H9 (cell line): ENCODE measurements at regions not wholly inside any gene's neighbourhood (a gene's known extent, or its start where the extent isn't known, plus 50 kb on each side); places are given as distances from the start of the nearest gene placed in this dataset.

Experiments used
- DNase-seq: peaks from one replicate; pipeline ENCODE4 v3.0.0-alpha.2; 2017
- H2AFZ ChIP-seq: one replicate; pipeline ENCODE4 v1.6.1; 2013; ENCODE audit warnings: mild to moderate bottlenecking, low read length, control low read depth, moderate library complexity
- H2AK5ac ChIP-seq: 2 replicates; pipeline ENCODE4 v1.6.1; 2013; ENCODE audit warnings: low read length, control low read depth, mixed read lengths; ENCODE audit not compliant: insufficient read length
- H2BK120ac ChIP-seq: one replicate; pipeline ENCODE4 v1.6.1; 2013; ENCODE audit warnings: low read depth, mild to moderate bottlenecking, low read length, control low read depth, inconsistent platforms; ENCODE audit not compliant: poor library complexity, severe bottlenecking
- H2BK12ac ChIP-seq: 2 replicates; pipeline ENCODE4 v1.6.1; 2013; ENCODE audit warnings: low read length, control low read depth, mixed read lengths, low read depth; ENCODE audit not compliant: insufficient read length
- H2BK15ac ChIP-seq: 2 replicates; pipeline ENCODE4 v1.6.1; 2013; ENCODE audit warnings: low read depth, low read length, control low read depth
- H2BK20ac ChIP-seq: one replicate; pipeline ENCODE4 v1.6.1; 2013; ENCODE audit warnings: low read depth, mild to moderate bottlenecking, low read length, control low read depth, inconsistent platforms; ENCODE audit not compliant: poor library complexity, severe bottlenecking
- H2BK5ac ChIP-seq: 2 replicates; pipeline ENCODE4 v1.6.1; 2013; ENCODE audit warnings: low read length, control low read depth, mixed read lengths; ENCODE audit not compliant: insufficient read length
- H3K14ac ChIP-seq: 2 replicates; pipeline ENCODE4 v1.6.1; 2013; ENCODE audit warnings: low read length, control low read depth; ENCODE audit not compliant: insufficient read depth
- H3K18ac ChIP-seq: 2 replicates; pipeline ENCODE4 v1.6.1; 2013; ENCODE audit warnings: low read depth, mild to moderate bottlenecking, mixed read lengths, low read length, control low read depth; ENCODE audit not compliant: insufficient read length
- H3K23ac ChIP-seq: 2 replicates; pipeline ENCODE4 v1.6.1; 2013; ENCODE audit warnings: low read length, control low read depth, mixed read lengths, low read depth; ENCODE audit not compliant: insufficient read length
- H3K23me2 ChIP-seq: 2 replicates; pipeline ENCODE4 v1.6.1; 2013; ENCODE audit warnings: low read depth, mild to moderate bottlenecking, mixed read lengths, low read length, control low read depth; ENCODE audit not compliant: insufficient read length, poor library complexity, severe bottlenecking
- H3K27ac ChIP-seq: 2 replicates; pipeline ENCODE4 v1.5.1; 2013; ENCODE audit warnings: low read length, control low read depth, mixed read lengths, low read depth; ENCODE audit not compliant: insufficient read length
- H3K27me3 ChIP-seq: 2 replicates; pipeline ENCODE4 v1.6.1; 2013; ENCODE audit warnings: low read length, control low read depth, inconsistent platforms; ENCODE audit not compliant: insufficient read depth
- H3K4ac ChIP-seq: 2 replicates; pipeline ENCODE4 v1.6.1; 2013; ENCODE audit warnings: low read depth, mild to moderate bottlenecking, control low read depth, inconsistent platforms, low read length, moderate library complexity
- H3K4me1 ChIP-seq: 2 replicates; pipeline ENCODE4 v1.6.1; 2013; ENCODE audit warnings: low read length, control low read depth, inconsistent platforms; ENCODE audit not compliant: insufficient read depth
- H3K4me2 ChIP-seq: 2 replicates; pipeline ENCODE4 v1.6.1; 2013; ENCODE audit warnings: low read length, control low read depth, mixed read lengths; ENCODE audit not compliant: insufficient read length, insufficient read depth
- H3K56ac ChIP-seq: 2 replicates; pipeline ENCODE4 v1.6.1; 2013; ENCODE audit warnings: low read depth, mild to moderate bottlenecking, mixed read lengths, low read length, control low read depth; ENCODE audit not compliant: insufficient read length
- H3K79me1 ChIP-seq: 2 replicates; pipeline ENCODE4 v1.6.1; 2013; ENCODE audit warnings: low read depth, mild to moderate bottlenecking, moderate library complexity, low read length, control low read depth, inconsistent platforms; ENCODE audit not compliant: insufficient read depth, poor library complexity, severe bottlenecking
- H3K79me2 ChIP-seq: 2 replicates; pipeline ENCODE4 v1.6.1; 2013; ENCODE audit warnings: low read length, control low read depth, inconsistent platforms; ENCODE audit not compliant: insufficient read depth
- H3K9ac ChIP-seq: 2 replicates; pipeline ENCODE4 v1.6.1; 2013; ENCODE audit warnings: low read length, control low read depth, mixed read lengths; ENCODE audit not compliant: insufficient read length; ENCODE audit errors: extremely low read depth
- H3K9me3 ChIP-seq: one replicate; pipeline ENCODE4 v1.6.1; 2013; ENCODE audit warnings: low read depth, low read length, inconsistent platforms; ENCODE audit not compliant: control insufficient read depth
- H3T11ph ChIP-seq: one replicate; pipeline ENCODE4 v1.6.1; 2013; ENCODE audit warnings: mild to moderate bottlenecking, low read length, control low read depth, inconsistent platforms
- H4K20me1 ChIP-seq: one replicate; pipeline ENCODE4 v1.6.1; 2013; ENCODE audit not compliant: control insufficient read depth, insufficient read length, insufficient read depth
- H4K5ac ChIP-seq: 2 replicates; pipeline ENCODE4 v1.6.1; 2013; ENCODE audit warnings: low read depth, mild to moderate bottlenecking, mixed read lengths, low read length, control low read depth; ENCODE audit not compliant: insufficient read length
- H4K8ac ChIP-seq: replicated peaks from 2 replicates; pipeline ENCODE4 v1.6.1; 2013; ENCODE audit warnings: low read length, control low read depth, mixed read lengths, low read depth; ENCODE audit not compliant: insufficient read length
- H4K91ac ChIP-seq: 2 replicates; pipeline ENCODE4 v1.6.1; 2013; ENCODE audit warnings: low read depth, mild to moderate bottlenecking, moderate library complexity, mixed read lengths, low read length, control low read depth; ENCODE audit not compliant: insufficient read length
- H3K27ac Mint-ChIP-seq, 3 experiments: 2 replicates in 2 of 3; 3 replicates in 1 of 3; pipeline ENCODE4 v1.8.0; 2020 to 2021; ENCODE audit warnings: mixed read lengths in 3 of 3, mild to moderate bottlenecking in 1 of 3, moderate library complexity in 1 of 3
- H3K27me3 Mint-ChIP-seq: 2 replicates; pipeline ENCODE4 v1.8.0; 2021; ENCODE audit warnings: low read depth, mild to moderate bottlenecking, moderate library complexity, mixed read lengths
- H3K36me3 Mint-ChIP-seq, 3 experiments: 2 replicates in 2 of 3; 3 replicates in 1 of 3; pipeline ENCODE4 v1.8.0; 2020 to 2021; ENCODE audit warnings: low read depth in 3 of 3, mixed read lengths in 3 of 3; ENCODE audit not compliant: insufficient read depth in 1 of 3
- H3K4me1 Mint-ChIP-seq, 2 experiments: 2 replicates each; pipeline ENCODE4 v1.8.0; 2020; ENCODE audit warnings: mixed read lengths in 2 of 2
- H3K4me3 Mint-ChIP-seq, 2 experiments: 2 replicates in 1 of 2; 3 replicates in 1 of 2; pipeline ENCODE4 v1.8.0; 2020 to 2021; ENCODE audit warnings: mild to moderate bottlenecking in 2 of 2, mixed read lengths in 2 of 2, moderate library complexity in 1 of 2
- H3K9me3 Mint-ChIP-seq, 2 experiments: 2 replicates in 1 of 2; 3 replicates in 1 of 2; pipeline ENCODE4 v1.8.0; 2020; ENCODE audit warnings: mild to moderate bottlenecking in 2 of 2, mixed read lengths in 2 of 2, moderate library complexity in 1 of 2
- WGBS: extraction: QIAGEN DNeasy Blood & Tissue Kit; methylation state at CpG from one replicate; pipeline ENCODE4 v1.1.7; 2013; ENCODE audit warnings: missing lambda C conversion rate, low lambda C conversion rate, mixed read lengths; ENCODE audit not compliant: insufficient read length; ENCODE audit errors: extremely low coverage; 5-methylcytosine and 5-hydroxymethylcytosine counted together
- TF ChIP-seq, protein P1 (sequence below): fragments of 200-600 bp; sonication (generic); conservative IDR thresholded peaks from 3 replicates; pipeline ENCODE4 v1.8.0; 2021; ENCODE audit warnings: antibody characterized with exemption, mild to moderate bottlenecking

DNA sequence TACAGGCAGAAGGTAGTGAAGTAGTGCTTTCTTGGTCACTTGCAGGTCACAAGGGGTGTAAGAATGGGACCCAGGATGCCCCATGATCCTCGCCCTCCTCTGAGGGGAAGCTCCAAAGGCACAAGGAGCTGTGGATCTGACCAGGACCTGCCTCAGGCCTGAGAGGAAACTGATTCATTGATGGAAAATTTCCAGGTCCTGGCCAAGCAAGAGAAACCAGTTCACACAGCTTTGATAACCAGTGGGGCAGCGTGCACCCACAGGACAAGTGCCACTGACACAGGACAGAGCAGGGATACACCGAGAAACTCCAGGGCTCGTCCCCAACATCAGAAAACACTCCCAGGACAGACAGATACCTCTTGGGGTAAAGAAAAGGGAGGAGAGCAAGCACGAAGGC lies 177.1 kb downstream of the RBM26 start:
- Histone ChIP-seq H3T11ph (no peak overlapping the region), H2BK20ac (no peak overlapping the region), H3K4ac (no peak overlapping the region), H2BK15ac (no peak overlapping the region), H4K91ac (no peak overlapping the region), H2AFZ (no peak overlapping the region), H4K8ac (no peak overlapping the region), H3K27me3 (no peaks in the 10 kb centered on the region; the same call in 1 of the 2 replicates), H4K20me1 (no peaks in the 10 kb centered on the region), H3K4me1 (no peaks in the 10 kb centered on the region), H3K18ac (no peak overlapping the region), H2AK5ac (no peak overlapping the region), H3K14ac (no peak overlapping the region), H2BK5ac (no peak overlapping the region), H3K4me2 (no peak overlapping the region), H3K9ac (no peak overlapping the region), H3K23me2 (no peaks in the 10 kb centered on the region), H4K5ac (no peak overlapping the region), H3K79me1 (no peaks in the 10 kb centered on the region), H2BK12ac (no peak overlapping the region), H3K79me2 (no peaks in the 10 kb centered on the region), H3K23ac (no peak overlapping the region), H3K56ac (no peak overlapping the region), H2BK120ac (no peak overlapping the region), H3K27ac (no peak overlapping the region), H3K9me3 (no peaks in the 10 kb centered on the region)
- no peak overlapping the region for H3K4me3 Mint-ChIP-seq
- H3K36me3 Mint-ChIP-seq, result no peaks in the 10 kb centered on the region
- DNase-seq, result no peak
- no peak overlapping the region for H3K27ac Mint-ChIP-seq
- H3K27me3 Mint-ChIP-seq, result no peaks in the 10 kb centered on the region
- WGBS, result no CpG with 5 or more reads among the region's 5 CpGs
- TF ChIP-seq, protein P1, sequence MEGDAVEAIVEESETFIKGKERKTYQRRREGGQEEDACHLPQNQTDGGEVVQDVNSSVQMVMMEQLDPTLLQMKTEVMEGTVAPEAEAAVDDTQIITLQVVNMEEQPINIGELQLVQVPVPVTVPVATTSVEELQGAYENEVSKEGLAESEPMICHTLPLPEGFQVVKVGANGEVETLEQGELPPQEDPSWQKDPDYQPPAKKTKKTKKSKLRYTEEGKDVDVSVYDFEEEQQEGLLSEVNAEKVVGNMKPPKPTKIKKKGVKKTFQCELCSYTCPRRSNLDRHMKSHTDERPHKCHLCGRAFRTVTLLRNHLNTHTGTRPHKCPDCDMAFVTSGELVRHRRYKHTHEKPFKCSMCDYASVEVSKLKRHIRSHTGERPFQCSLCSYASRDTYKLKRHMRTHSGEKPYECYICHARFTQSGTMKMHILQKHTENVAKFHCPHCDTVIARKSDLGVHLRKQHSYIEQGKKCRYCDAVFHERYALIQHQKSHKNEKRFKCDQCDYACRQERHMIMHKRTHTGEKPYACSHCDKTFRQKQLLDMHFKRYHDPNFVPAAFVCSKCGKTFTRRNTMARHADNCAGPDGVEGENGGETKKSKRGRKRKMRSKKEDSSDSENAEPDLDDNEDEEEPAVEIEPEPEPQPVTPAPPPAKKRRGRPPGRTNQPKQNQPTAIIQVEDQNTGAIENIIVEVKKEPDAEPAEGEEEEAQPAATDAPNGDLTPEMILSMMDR, result no peak
- H3K4me1 Mint-ChIP-seq, result peaks cover 9 to 10% of the 10 kb centered on the region in 2 experiments
- H3K9me3 Mint-ChIP-seq, result no peaks in the 10 kb centered on the region; a peak in 1 of 5 replicates
